ENCODE measurements at regions not wholly inside any gene's neighbourhood (a gene's known extent, or its start where the extent isn't known, plus 50 kb on each side); places are given as distances from the start of the nearest gene placed in this dataset.

DNA sequence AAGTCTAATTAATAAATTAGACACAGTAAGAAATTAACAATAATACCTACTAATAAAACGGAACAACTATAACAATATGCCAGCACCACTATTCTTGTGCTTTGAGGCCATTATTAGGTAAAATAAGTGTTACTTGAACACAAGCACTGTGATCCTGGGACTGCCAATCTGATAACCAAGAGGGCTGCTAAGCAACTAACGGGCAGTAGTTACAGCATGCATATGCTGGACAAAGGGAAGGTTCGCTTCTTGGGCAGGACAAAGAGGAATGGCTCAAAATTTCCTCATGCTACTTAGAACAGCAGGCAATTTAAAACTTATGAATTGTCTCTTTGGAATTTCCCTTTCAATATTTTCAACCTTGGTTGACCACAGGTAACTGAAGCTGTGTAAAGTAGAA, 718.6 kb downstream of the SORCS3 start:
- TF ChIP-seq POLR2A (IDR thresholded peaks at IDR 0.05; ENCODE audit: low read depth) (no peak), POLR2AphosphoS5 (IDR thresholded peaks at IDR 0.05) (no peak), EP300 (IDR thresholded peaks at IDR 0.05) (no peak)
- TF ChIP-seq, protein P1, sequence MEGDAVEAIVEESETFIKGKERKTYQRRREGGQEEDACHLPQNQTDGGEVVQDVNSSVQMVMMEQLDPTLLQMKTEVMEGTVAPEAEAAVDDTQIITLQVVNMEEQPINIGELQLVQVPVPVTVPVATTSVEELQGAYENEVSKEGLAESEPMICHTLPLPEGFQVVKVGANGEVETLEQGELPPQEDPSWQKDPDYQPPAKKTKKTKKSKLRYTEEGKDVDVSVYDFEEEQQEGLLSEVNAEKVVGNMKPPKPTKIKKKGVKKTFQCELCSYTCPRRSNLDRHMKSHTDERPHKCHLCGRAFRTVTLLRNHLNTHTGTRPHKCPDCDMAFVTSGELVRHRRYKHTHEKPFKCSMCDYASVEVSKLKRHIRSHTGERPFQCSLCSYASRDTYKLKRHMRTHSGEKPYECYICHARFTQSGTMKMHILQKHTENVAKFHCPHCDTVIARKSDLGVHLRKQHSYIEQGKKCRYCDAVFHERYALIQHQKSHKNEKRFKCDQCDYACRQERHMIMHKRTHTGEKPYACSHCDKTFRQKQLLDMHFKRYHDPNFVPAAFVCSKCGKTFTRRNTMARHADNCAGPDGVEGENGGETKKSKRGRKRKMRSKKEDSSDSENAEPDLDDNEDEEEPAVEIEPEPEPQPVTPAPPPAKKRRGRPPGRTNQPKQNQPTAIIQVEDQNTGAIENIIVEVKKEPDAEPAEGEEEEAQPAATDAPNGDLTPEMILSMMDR (IDR thresholded peaks at IDR 0.05) = no peak

Measured in esophagus muscularis mucosa (tissue), 4 donors.